HCT116 (cell line): ENCODE measurements at regions not wholly inside any gene's neighbourhood (a gene's known extent, or its start where the extent isn't known, plus 50 kb on each side); places are given as distances from the start of the nearest gene placed in this dataset.

Experiments
- ATAC-seq: fragments of 200-7000 bp; cut with Tn5 transposase; 2 replicates; pipeline ENCODE4 v1.9.1; 2020; ENCODE audit warnings: mild to moderate bottlenecking, moderate library complexity
- BruUV-seq: library from RNA; stranded (reverse); fragments of 400-500 nt; replicated peaks from 2 replicates; lab custom pipeline; 2021; lab: Mats Ljungman, UMichigan
- CTCF ChIA-PET: fragments of 300-600 bp; sonication (Branson Sonifier 250); formaldehyde crosslinking; loops from one replicate; lab custom pipeline; 2021; ENCODE audit warnings: antibody characterized with exemption; lab: Charles Lee
- POLR2A ChIA-PET: fragments of 300-600, 350-600 bp; sonication (Branson Sonifier 250); formaldehyde crosslinking; loops from one replicate; lab custom pipeline; 2021; ENCODE audit warnings: antibody characterized with exemption; lab: Charles Lee
- RAD21 ChIA-PET, 2 experiments: fragments of 300-600 bp; sonication (Branson Sonifier 250); formaldehyde crosslinking; loops; one replicate each; lab custom pipeline; 2023; ENCODE audit warnings: low total read pairs in 2 of 2; ENCODE audit not compliant: uncharacterized antibody in 2 of 2, unreplicated experiment in 2 of 2, low non-redundant PET in 1 of 2; lab: Charles Lee
- DNase-seq: peaks from one replicate; pipeline ENCODE4 v3.0.0-alpha.2; 2010; ENCODE audit warnings: low read depth, low spot score
- H2AFZ ChIP-seq: fragments of 200-600 bp; shearing (Covaris generic), sonication (generic); 2 replicates; pipeline ENCODE4 v1.6.1; 2017; ENCODE audit warnings: low read depth, mixed run types, mixed read lengths, antibody characterized with exemption, low read length; ENCODE audit not compliant: poor library complexity, severe bottlenecking
- H3K27ac ChIP-seq: 2 replicates; pipeline ENCODE4 v1.5.1; 2012; ENCODE audit warnings: low read depth, low read length
- H3K27me3 ChIP-seq: fragments of 200-600 bp; sonication (generic); 2 replicates; pipeline ENCODE4 v1.6.1; 2016; ENCODE audit warnings: mixed run types, low read length, mixed read lengths; ENCODE audit not compliant: insufficient read depth
- H3K36me3 ChIP-seq, 2 experiments: fragments of 200-500 bp in 1 of 2; fragments of 200-600 bp in 1 of 2; sonication (Bioruptor generic) in 1 of 2; sonication (generic) in 1 of 2; 2 replicates each; pipeline versions ENCODE4 v1.5.1 to v1.6.1; 2014 to 2016; ENCODE audit warnings: low read length in 2 of 2, inconsistent platforms in 1 of 2, mixed read lengths in 1 of 2, mixed run types in 1 of 2; ENCODE audit not compliant: insufficient read depth in 2 of 2, control insufficient read depth in 1 of 2
- H3K4me1 ChIP-seq, 2 experiments: fragments of 200-600 bp in 1 of 2; sonication (generic) in 1 of 2; 2 replicates each; pipeline versions ENCODE4 v1.5.1 to v1.6.1; 2012 to 2017; ENCODE audit warnings: low read length in 2 of 2, inconsistent platforms in 1 of 2, mild to moderate bottlenecking in 1 of 2, mixed read lengths in 1 of 2, mixed run types in 1 of 2, moderate library complexity in 1 of 2; ENCODE audit not compliant: insufficient read depth in 2 of 2, control insufficient read depth in 1 of 2
- H3K4me2 ChIP-seq: fragments of 200-600 bp; sonication (generic); 2 replicates; pipeline ENCODE4 v1.6.1; 2017; ENCODE audit warnings: mixed run types, low read length, mixed read lengths
- H3K4me3 ChIP-seq, 2 experiments: fragments of 200-600 bp in 1 of 2; sonication (generic) in 1 of 2; replicated peaks in 1 of 2; 2 replicates each; pipeline ENCODE4 v1.5.1; 2011 to 2016; ENCODE audit warnings: low read length in 2 of 2, control low read depth in 1 of 2, low read depth in 1 of 2, mild to moderate bottlenecking in 1 of 2, mixed read lengths in 1 of 2, mixed run types in 1 of 2
- H3K79me2 ChIP-seq: fragments of 200-600 bp; sonication (generic); 2 replicates; pipeline ENCODE4 v1.6.1; 2017; ENCODE audit warnings: mild to moderate bottlenecking, mixed run types, low read length, moderate library complexity, mixed read lengths; ENCODE audit not compliant: insufficient read depth
- H3K9ac ChIP-seq: fragments of 200-600 bp; sonication (generic); 2 replicates; pipeline ENCODE4 v1.6.1; 2016; ENCODE audit warnings: low read length, mixed read lengths
- H3K9me2 ChIP-seq: fragments of 200-600 bp; sonication (generic), shearing (Covaris generic); 2 replicates; pipeline ENCODE4 v1.6.1; 2017; ENCODE audit warnings: mixed run types, mild to moderate bottlenecking, moderate library complexity; ENCODE audit not compliant: insufficient read depth
- H3K9me3 ChIP-seq, 2 experiments: fragments of 200-500 bp in 1 of 2; fragments of 200-600 bp in 1 of 2; sonication (Bioruptor generic) in 1 of 2; sonication (generic) in 1 of 2; 2 replicates each; pipeline ENCODE4 v1.6.1; 2014 to 2017; ENCODE audit warnings: low read length in 2 of 2, mixed read lengths in 2 of 2, inconsistent platforms in 1 of 2, low read depth in 1 of 2, mild to moderate bottlenecking in 1 of 2, mixed run types in 1 of 2, moderate library complexity in 1 of 2; ENCODE audit not compliant: control insufficient read depth in 1 of 2, insufficient read depth in 1 of 2
- H4K20me1 ChIP-seq: fragments of 200-600 bp; sonication (generic), shearing (Covaris generic); 2 replicates; pipeline ENCODE4 v1.6.1; 2017; ENCODE audit warnings: mixed run types, mild to moderate bottlenecking, moderate library complexity; ENCODE audit not compliant: insufficient read depth
- ATF3 ChIP-seq: IDR thresholded peaks from 2 replicates; pipeline ENCODE4 v1.6.1; 2012
- CBX3 ChIP-seq: IDR thresholded peaks from 2 replicates; pipeline ENCODE4 v1.6.1; 2012; ENCODE audit warnings: low read depth
- CEBPB ChIP-seq: IDR thresholded peaks from 2 replicates; pipeline ENCODE4 v1.6.1; 2012; ENCODE audit warnings: low read depth
- EGR1 ChIP-seq: IDR thresholded peaks from 2 replicates; pipeline ENCODE4 v1.6.1; 2012; ENCODE audit warnings: low read depth
- EZH2 ChIP-seq: fragments of 200-600 bp; sonication (generic); IDR thresholded peaks from 2 replicates; pipeline ENCODE4 v1.6.1; 2017; ENCODE audit warnings: antibody characterized with exemption, mixed run types
- JUND ChIP-seq: IDR thresholded peaks from 2 replicates; pipeline ENCODE4 v1.6.1; 2012
- MAX ChIP-seq: IDR thresholded peaks from 2 replicates; pipeline ENCODE4 v1.6.1; 2012
- REST ChIP-seq: IDR thresholded peaks from 2 replicates; pipeline ENCODE4 v1.6.1; 2012; ENCODE audit warnings: low read depth
- SIN3A ChIP-seq: IDR thresholded peaks from 2 replicates; pipeline ENCODE4 v1.6.1; 2012; ENCODE audit warnings: low read depth
- SP1 ChIP-seq: IDR thresholded peaks from 2 replicates; pipeline ENCODE4 v1.6.1; 2012; ENCODE audit warnings: low read depth
- SRF ChIP-seq: IDR thresholded peaks from 2 replicates; pipeline ENCODE4 v1.6.1; 2012; ENCODE audit warnings: low read depth
- YY1 ChIP-seq: IDR thresholded peaks from 2 replicates; pipeline ENCODE4 v1.6.1; 2011; ENCODE audit warnings: low read length, low read depth, moderate library complexity, mild to moderate bottlenecking; ENCODE audit not compliant: insufficient replicate concordance; ENCODE audit errors: extremely low read depth
- ZFX ChIP-seq: fragments of 450-650 bp; IDR thresholded peaks from 2 replicates; pipeline ENCODE4 v1.6.1; 2017
- ZNF274 ChIP-seq: fragments of 200-500 bp; sonication (Bioruptor generic); IDR thresholded peaks from 2 replicates; pipeline ENCODE4 v1.6.1; 2014; ENCODE audit warnings: mild to moderate bottlenecking, low read depth, low read length, inconsistent platforms
- intact Hi-C: fragments of 100-400 bp; cut with micrococcal nuclease; formaldehyde crosslinking; loops from 2 replicates; pipeline ENCODE4 v1.10.0; 2022

GRCh38 chr18:75556841-75557240 lies 129.3 kb upstream of the SMIM21 start:
- Histone ChIP-seq H4K20me1 (no peaks in the 10 kb centered on the region), H3K4me1 (no peaks in the 10 kb centered on the region), H3K9me2 (no peaks in the 10 kb centered on the region), H3K4me2 (no peak overlapping the region), H3K27me3 (no peaks in the 10 kb centered on the region), H3K9ac (no peak overlapping the region), H3K27ac (no peak overlapping the region), H3K9me3 (no peaks in the 10 kb centered on the region), H3K79me2 (no peaks in the 10 kb centered on the region), H3K36me3 (no peaks in the 10 kb centered on the region), H2AFZ (no peak overlapping the region), H3K4me3 (no peak overlapping the region)
- BruUV-seq, result no TSS peak
- TF ChIP-seq YY1, result no peak
- TF ChIP-seq CBX3, result no peak
- no peak for TF ChIP-seq SIN3A
- no peak for TF ChIP-seq ZNF274
- no peak for TF ChIP-seq CEBPB
- TF ChIP-seq ATF3, result no peak
- no peak for TF ChIP-seq REST
- TF ChIP-seq EZH2, result no peak
- no peak for TF ChIP-seq JUND
- TF ChIP-seq ZFX, result no peak
- no peak for TF ChIP-seq MAX
- TF ChIP-seq EGR1, result no peak
- TF ChIP-seq SRF, result no peak
- no peak for TF ChIP-seq SP1
- ChIA-PET RAD21 (no interaction called here), POLR2A (no interaction called here), CTCF (no interaction called here)
- intact Hi-C loops, result no loop called here
- ATAC-seq (no peak), DNase-seq (no peak)
